H9 (cell line): ENCODE measurements at regions not wholly inside any gene's neighbourhood (a gene's known extent, or its start where the extent isn't known, plus 50 kb on each side); places are given as distances from the start of the nearest gene placed in this dataset.
A peak's percentile ranks its signal among the peaks of the same experiment; 100 is the strongest.

Experiments
- DNase-seq: peaks from one replicate; pipeline ENCODE4 v3.0.0-alpha.2; 2017
- H2AFZ ChIP-seq: one replicate; pipeline ENCODE4 v1.6.1; 2013; ENCODE audit warnings: mild to moderate bottlenecking, low read length, control low read depth, moderate library complexity
- H2AK5ac ChIP-seq: 2 replicates; pipeline ENCODE4 v1.6.1; 2013; ENCODE audit warnings: low read length, control low read depth, mixed read lengths; ENCODE audit not compliant: insufficient read length
- H2BK120ac ChIP-seq: one replicate; pipeline ENCODE4 v1.6.1; 2013; ENCODE audit warnings: low read depth, mild to moderate bottlenecking, low read length, control low read depth, inconsistent platforms; ENCODE audit not compliant: poor library complexity, severe bottlenecking
- H2BK12ac ChIP-seq: 2 replicates; pipeline ENCODE4 v1.6.1; 2013; ENCODE audit warnings: low read length, control low read depth, mixed read lengths, low read depth; ENCODE audit not compliant: insufficient read length
- H2BK15ac ChIP-seq: 2 replicates; pipeline ENCODE4 v1.6.1; 2013; ENCODE audit warnings: low read depth, low read length, control low read depth
- H2BK20ac ChIP-seq: one replicate; pipeline ENCODE4 v1.6.1; 2013; ENCODE audit warnings: low read depth, mild to moderate bottlenecking, low read length, control low read depth, inconsistent platforms; ENCODE audit not compliant: poor library complexity, severe bottlenecking
- H2BK5ac ChIP-seq: 2 replicates; pipeline ENCODE4 v1.6.1; 2013; ENCODE audit warnings: low read length, control low read depth, mixed read lengths; ENCODE audit not compliant: insufficient read length
- H3K14ac ChIP-seq: 2 replicates; pipeline ENCODE4 v1.6.1; 2013; ENCODE audit warnings: low read length, control low read depth; ENCODE audit not compliant: insufficient read depth
- H3K18ac ChIP-seq: 2 replicates; pipeline ENCODE4 v1.6.1; 2013; ENCODE audit warnings: low read depth, mild to moderate bottlenecking, mixed read lengths, low read length, control low read depth; ENCODE audit not compliant: insufficient read length
- H3K23ac ChIP-seq: 2 replicates; pipeline ENCODE4 v1.6.1; 2013; ENCODE audit warnings: low read length, control low read depth, mixed read lengths, low read depth; ENCODE audit not compliant: insufficient read length
- H3K23me2 ChIP-seq: 2 replicates; pipeline ENCODE4 v1.6.1; 2013; ENCODE audit warnings: low read depth, mild to moderate bottlenecking, mixed read lengths, low read length, control low read depth; ENCODE audit not compliant: insufficient read length, poor library complexity, severe bottlenecking
- H3K27ac ChIP-seq: 2 replicates; pipeline ENCODE4 v1.5.1; 2013; ENCODE audit warnings: low read length, control low read depth, mixed read lengths, low read depth; ENCODE audit not compliant: insufficient read length
- H3K27me3 ChIP-seq: 2 replicates; pipeline ENCODE4 v1.6.1; 2013; ENCODE audit warnings: low read length, control low read depth, inconsistent platforms; ENCODE audit not compliant: insufficient read depth
- H3K4ac ChIP-seq: 2 replicates; pipeline ENCODE4 v1.6.1; 2013; ENCODE audit warnings: low read depth, mild to moderate bottlenecking, control low read depth, inconsistent platforms, low read length, moderate library complexity
- H3K4me1 ChIP-seq: 2 replicates; pipeline ENCODE4 v1.6.1; 2013; ENCODE audit warnings: low read length, control low read depth, inconsistent platforms; ENCODE audit not compliant: insufficient read depth
- H3K4me2 ChIP-seq: 2 replicates; pipeline ENCODE4 v1.6.1; 2013; ENCODE audit warnings: low read length, control low read depth, mixed read lengths; ENCODE audit not compliant: insufficient read length, insufficient read depth
- H3K56ac ChIP-seq: 2 replicates; pipeline ENCODE4 v1.6.1; 2013; ENCODE audit warnings: low read depth, mild to moderate bottlenecking, mixed read lengths, low read length, control low read depth; ENCODE audit not compliant: insufficient read length
- H3K79me1 ChIP-seq: 2 replicates; pipeline ENCODE4 v1.6.1; 2013; ENCODE audit warnings: low read depth, mild to moderate bottlenecking, moderate library complexity, low read length, control low read depth, inconsistent platforms; ENCODE audit not compliant: insufficient read depth, poor library complexity, severe bottlenecking
- H3K79me2 ChIP-seq: 2 replicates; pipeline ENCODE4 v1.6.1; 2013; ENCODE audit warnings: low read length, control low read depth, inconsistent platforms; ENCODE audit not compliant: insufficient read depth
- H3K9ac ChIP-seq: 2 replicates; pipeline ENCODE4 v1.6.1; 2013; ENCODE audit warnings: low read length, control low read depth, mixed read lengths; ENCODE audit not compliant: insufficient read length; ENCODE audit errors: extremely low read depth
- H3K9me3 ChIP-seq: one replicate; pipeline ENCODE4 v1.6.1; 2013; ENCODE audit warnings: low read depth, low read length, inconsistent platforms; ENCODE audit not compliant: control insufficient read depth
- H3T11ph ChIP-seq: one replicate; pipeline ENCODE4 v1.6.1; 2013; ENCODE audit warnings: mild to moderate bottlenecking, low read length, control low read depth, inconsistent platforms
- H4K20me1 ChIP-seq: one replicate; pipeline ENCODE4 v1.6.1; 2013; ENCODE audit not compliant: control insufficient read depth, insufficient read length, insufficient read depth
- H4K5ac ChIP-seq: 2 replicates; pipeline ENCODE4 v1.6.1; 2013; ENCODE audit warnings: low read depth, mild to moderate bottlenecking, mixed read lengths, low read length, control low read depth; ENCODE audit not compliant: insufficient read length
- H4K8ac ChIP-seq: replicated peaks from 2 replicates; pipeline ENCODE4 v1.6.1; 2013; ENCODE audit warnings: low read length, control low read depth, mixed read lengths, low read depth; ENCODE audit not compliant: insufficient read length
- H4K91ac ChIP-seq: 2 replicates; pipeline ENCODE4 v1.6.1; 2013; ENCODE audit warnings: low read depth, mild to moderate bottlenecking, moderate library complexity, mixed read lengths, low read length, control low read depth; ENCODE audit not compliant: insufficient read length
- H3K27ac Mint-ChIP-seq, 3 experiments: 2 replicates in 2 of 3; 3 replicates in 1 of 3; pipeline ENCODE4 v1.8.0; 2020 to 2021; ENCODE audit warnings: mixed read lengths in 3 of 3, mild to moderate bottlenecking in 1 of 3, moderate library complexity in 1 of 3
- H3K27me3 Mint-ChIP-seq: 2 replicates; pipeline ENCODE4 v1.8.0; 2021; ENCODE audit warnings: low read depth, mild to moderate bottlenecking, moderate library complexity, mixed read lengths
- H3K36me3 Mint-ChIP-seq, 3 experiments: 2 replicates in 2 of 3; 3 replicates in 1 of 3; pipeline ENCODE4 v1.8.0; 2020 to 2021; ENCODE audit warnings: low read depth in 3 of 3, mixed read lengths in 3 of 3; ENCODE audit not compliant: insufficient read depth in 1 of 3
- H3K4me1 Mint-ChIP-seq, 2 experiments: 2 replicates each; pipeline ENCODE4 v1.8.0; 2020; ENCODE audit warnings: mixed read lengths in 2 of 2
- H3K4me3 Mint-ChIP-seq, 2 experiments: 2 replicates in 1 of 2; 3 replicates in 1 of 2; pipeline ENCODE4 v1.8.0; 2020 to 2021; ENCODE audit warnings: mild to moderate bottlenecking in 2 of 2, mixed read lengths in 2 of 2, moderate library complexity in 1 of 2
- H3K9me3 Mint-ChIP-seq, 2 experiments: 2 replicates in 1 of 2; 3 replicates in 1 of 2; pipeline ENCODE4 v1.8.0; 2020; ENCODE audit warnings: mild to moderate bottlenecking in 2 of 2, mixed read lengths in 2 of 2, moderate library complexity in 1 of 2
- WGBS: extraction: QIAGEN DNeasy Blood & Tissue Kit; methylation state at CpG from one replicate; pipeline ENCODE4 v1.1.7; 2013; ENCODE audit warnings: missing lambda C conversion rate, low lambda C conversion rate, mixed read lengths; ENCODE audit not compliant: insufficient read length; ENCODE audit errors: extremely low coverage; 5-methylcytosine and 5-hydroxymethylcytosine counted together
- TF ChIP-seq, protein P1 (sequence below): fragments of 200-600 bp; sonication (generic); conservative IDR thresholded peaks from 3 replicates; pipeline ENCODE4 v1.8.0; 2021; ENCODE audit warnings: antibody characterized with exemption, mild to moderate bottlenecking

GRCh38 chrX:40253771-40254170 is 156.0 kb upstream of the BCOR start:
- H3K4me1 ChIP-seq: peaks cover under 1% of the 10 kb centered on the region; the same call in 1 of the 2 replicates
- H3K18ac ChIP-seq: no peak overlapping the region
- H3K79me1 ChIP-seq: no peaks in the 10 kb centered on the region
- H3K27me3 ChIP-seq: no peaks in the 10 kb centered on the region
- H2AK5ac ChIP-seq: no peak overlapping the region
- H3K27ac ChIP-seq: no peak overlapping the region
- Mint-ChIP-seq H3K36me3 (peaks cover 0 to 4% (median 0%) of the 10 kb centered on the region in 3 experiments; a peak in 2 of 7 replicates), H3K4me1 (peaks cover under 1 to 8% of the 10 kb centered on the region in 2 experiments), H3K4me3 (no peak overlapping the region), H3K9me3 (peaks cover 65 to 66% of the 10 kb centered on the region in 2 experiments), H3K27me3 (no peaks in the 10 kb centered on the region; the same call in 1 of the 2 replicates), H3K27ac (no peak overlapping the region)
- H3T11ph ChIP-seq: no peak overlapping the region
- TF ChIP-seq, protein P1, sequence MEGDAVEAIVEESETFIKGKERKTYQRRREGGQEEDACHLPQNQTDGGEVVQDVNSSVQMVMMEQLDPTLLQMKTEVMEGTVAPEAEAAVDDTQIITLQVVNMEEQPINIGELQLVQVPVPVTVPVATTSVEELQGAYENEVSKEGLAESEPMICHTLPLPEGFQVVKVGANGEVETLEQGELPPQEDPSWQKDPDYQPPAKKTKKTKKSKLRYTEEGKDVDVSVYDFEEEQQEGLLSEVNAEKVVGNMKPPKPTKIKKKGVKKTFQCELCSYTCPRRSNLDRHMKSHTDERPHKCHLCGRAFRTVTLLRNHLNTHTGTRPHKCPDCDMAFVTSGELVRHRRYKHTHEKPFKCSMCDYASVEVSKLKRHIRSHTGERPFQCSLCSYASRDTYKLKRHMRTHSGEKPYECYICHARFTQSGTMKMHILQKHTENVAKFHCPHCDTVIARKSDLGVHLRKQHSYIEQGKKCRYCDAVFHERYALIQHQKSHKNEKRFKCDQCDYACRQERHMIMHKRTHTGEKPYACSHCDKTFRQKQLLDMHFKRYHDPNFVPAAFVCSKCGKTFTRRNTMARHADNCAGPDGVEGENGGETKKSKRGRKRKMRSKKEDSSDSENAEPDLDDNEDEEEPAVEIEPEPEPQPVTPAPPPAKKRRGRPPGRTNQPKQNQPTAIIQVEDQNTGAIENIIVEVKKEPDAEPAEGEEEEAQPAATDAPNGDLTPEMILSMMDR: no peak
- H2BK120ac ChIP-seq: no peak overlapping the region
- H4K91ac ChIP-seq: no peak overlapping the region
- H3K4me2 ChIP-seq: no peak overlapping the region
- no peak overlapping the region for H4K5ac ChIP-seq
- H3K56ac ChIP-seq: peak overlapping the region; percentile 79
- no peak overlapping the region for H2BK15ac ChIP-seq
- H3K23me2 ChIP-seq: peaks cover 2% of the 10 kb centered on the region
- WGBS: no CpG with 5 or more reads among the region's 5 CpGs
- no peak overlapping the region for H3K9ac ChIP-seq
- H2AFZ ChIP-seq: no peak overlapping the region
- DNase-seq: no peak
- no peak overlapping the region; the same call in 1 of the 2 replicates for H3K14ac ChIP-seq
- H3K4ac ChIP-seq: no peak overlapping the region
- no peaks in the 10 kb centered on the region for H4K20me1 ChIP-seq
- H3K23ac ChIP-seq: no peak overlapping the region
- H3K79me2 ChIP-seq: no peaks in the 10 kb centered on the region
- no peak overlapping the region for H2BK20ac ChIP-seq
- no peak overlapping the region for H4K8ac ChIP-seq
- H2BK5ac ChIP-seq: no peak overlapping the region
- H2BK12ac ChIP-seq: no peak overlapping the region
- H3K9me3 ChIP-seq: no peaks in the 10 kb centered on the region
